ENCODE measurements at regions not wholly inside any gene's neighbourhood (a gene's known extent, or its start where the extent isn't known, plus 50 kb on each side); places are given as distances from the start of the nearest gene placed in this dataset.

- TF ChIP-seq CTCF (IDR thresholded peaks at IDR 0.05), result no peak
- no peak for TF ChIP-seq POLR2AphosphoS5 (IDR thresholded peaks at IDR 0.05)
- no peak for TF ChIP-seq EP300 (IDR thresholded peaks at IDR 0.05)
- no peak for TF ChIP-seq POLR2A (IDR thresholded peaks at IDR 0.05)
These were observed 64.8 kb upstream of the PRKAR2B start for GRCh38 chr7:106979551-106980357.

Measured in stomach (tissue), 4 donors.